HG02852 (cell line): ENCODE measurements at regions not wholly inside any gene's neighbourhood (a gene's known extent, or its start where the extent isn't known, plus 50 kb on each side); places are given as distances from the start of the nearest gene placed in this dataset.

Experiments used
- ATAC-seq: cut with Tn5 transposase; IDR thresholded peaks from one replicate; pipeline ENCODE4 v1.9.1; 2021; ENCODE audit warnings: mild to moderate bottlenecking, moderate library complexity; ENCODE audit not compliant: unreplicated experiment

DNA sequence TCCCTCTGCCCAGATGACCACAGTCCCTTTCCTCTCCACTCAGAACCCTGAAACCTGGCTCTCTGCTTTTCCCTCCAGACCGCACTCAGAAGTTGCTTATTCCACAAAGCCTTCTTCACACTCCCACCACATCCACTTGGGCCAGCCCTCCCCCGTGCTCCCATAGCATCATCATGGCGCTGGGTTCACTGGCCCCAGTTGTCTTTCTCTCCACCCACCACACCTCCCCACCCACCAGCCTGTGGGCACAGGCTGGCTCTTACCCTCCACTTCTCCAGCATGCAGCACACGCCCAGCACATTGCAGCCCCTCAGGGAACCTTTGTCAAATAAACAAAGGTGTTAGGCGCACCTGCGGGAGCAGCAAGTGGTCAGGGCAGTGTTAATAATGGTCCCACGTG lies 130.0 kb downstream of the KATNIP start:
- ATAC-seq = no peak

DNA sequence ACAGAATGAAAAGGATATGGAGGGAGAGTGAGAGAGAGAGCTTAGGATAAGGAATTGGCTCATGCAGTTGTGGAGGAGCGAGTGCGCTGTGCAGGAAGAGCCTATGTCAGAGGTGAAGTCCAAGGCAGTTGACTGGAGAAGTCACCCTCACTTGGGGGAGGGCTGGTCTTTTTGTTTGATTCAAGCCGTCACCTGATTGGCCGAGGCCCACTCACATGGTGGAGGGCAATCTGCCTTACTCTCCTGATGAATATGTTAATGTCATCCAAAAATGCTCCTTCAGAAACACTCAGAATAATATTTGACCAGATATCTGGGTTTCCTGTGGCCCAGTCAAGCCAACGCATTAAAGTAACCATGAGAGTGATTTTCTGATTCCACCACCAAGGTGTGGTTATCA lies 131.7 kb downstream of the KATNIP start:
- no peak for ATAC-seq

DNA sequence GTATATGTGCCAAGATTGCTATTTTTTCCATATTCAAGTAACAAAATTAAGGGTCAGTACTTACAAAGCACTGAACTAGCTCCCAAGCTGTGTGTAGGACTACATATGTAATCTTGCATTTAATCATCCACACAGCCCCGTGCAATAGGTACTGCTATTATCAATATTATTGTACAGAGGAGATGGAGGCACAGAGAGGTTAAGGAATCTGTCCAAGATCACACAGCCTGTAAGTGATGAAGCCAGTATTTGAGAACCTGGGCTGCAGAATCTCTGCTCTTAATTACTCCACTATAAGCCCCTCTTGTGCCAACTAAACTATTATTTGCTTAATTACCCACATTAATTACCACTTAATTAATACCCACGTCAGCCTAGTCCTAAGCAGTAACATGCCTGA lies 134.1 kb downstream of the KATNIP start:
- no peak for ATAC-seq

GRCh38 chr16:27685807-27686206 lies 135.9 kb downstream of the KATNIP start:
- ATAC-seq = no peak

- ATAC-seq = no peak
Measured at GRCh38 chr16:27686926-27687325, 137.0 kb downstream of the KATNIP start.

DNA sequence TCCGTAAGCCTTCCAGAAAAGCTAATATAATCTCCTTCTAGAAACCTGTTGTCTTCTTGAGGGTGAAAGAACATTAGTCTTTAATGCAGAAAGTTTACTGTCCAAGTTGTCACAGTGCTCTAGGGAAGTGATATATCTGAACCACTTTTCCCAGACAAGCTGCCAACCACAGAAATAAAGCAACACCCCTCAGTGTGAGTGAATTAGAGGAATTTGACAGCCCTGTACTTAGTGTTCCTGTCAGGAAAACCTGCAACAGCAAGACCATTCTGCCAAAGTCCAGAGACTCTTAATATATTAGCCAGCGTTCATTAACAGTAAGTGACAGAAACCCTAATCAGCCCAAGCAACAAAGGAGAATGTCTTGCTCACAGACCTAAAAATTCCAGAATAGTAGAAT lies 137.7 kb downstream of the KATNIP start:
- no peak for ATAC-seq

- no peak for ATAC-seq
Measured at GRCh38 chr16:27689711-27690110, 139.8 kb downstream of the KATNIP start.

GRCh38 chr16:27690608-27691007 lies 140.7 kb downstream of the KATNIP start:
- no peak for ATAC-seq

- no peak for ATAC-seq
Measured at GRCh38 chr16:27691721-27692120, 141.8 kb downstream of the KATNIP start.

- no peak for ATAC-seq
Measured at GRCh38 chr16:27692576-27692975, 142.6 kb downstream of the KATNIP start.

DNA sequence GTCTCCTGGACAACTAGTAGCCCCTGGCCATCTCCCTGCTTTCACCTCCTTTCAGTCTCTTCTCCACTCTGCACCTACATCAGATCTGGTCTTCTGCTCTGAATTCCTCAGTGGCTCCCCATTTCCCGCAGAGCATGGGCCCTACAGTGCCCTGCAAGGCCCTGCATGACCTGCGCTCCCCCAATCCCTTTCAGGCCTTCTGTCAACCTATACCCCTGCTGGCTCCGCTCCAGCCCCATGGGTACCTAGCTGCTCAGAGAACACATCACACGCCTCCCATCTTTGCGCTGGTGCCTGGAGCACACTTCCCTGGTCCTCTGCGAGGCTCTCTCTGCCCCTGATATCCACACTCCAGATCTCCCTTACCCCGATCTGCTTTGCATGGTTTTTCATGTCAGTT lies 145.2 kb downstream of the KATNIP start:
- ATAC-seq = no peak

GRCh38 chr16:27698266-27698665 lies 148.3 kb downstream of the KATNIP start:
- no peak for ATAC-seq

- no peak for ATAC-seq
Measured at GRCh38 chr16:27698746-27699145, 148.8 kb downstream of the KATNIP start.

DNA sequence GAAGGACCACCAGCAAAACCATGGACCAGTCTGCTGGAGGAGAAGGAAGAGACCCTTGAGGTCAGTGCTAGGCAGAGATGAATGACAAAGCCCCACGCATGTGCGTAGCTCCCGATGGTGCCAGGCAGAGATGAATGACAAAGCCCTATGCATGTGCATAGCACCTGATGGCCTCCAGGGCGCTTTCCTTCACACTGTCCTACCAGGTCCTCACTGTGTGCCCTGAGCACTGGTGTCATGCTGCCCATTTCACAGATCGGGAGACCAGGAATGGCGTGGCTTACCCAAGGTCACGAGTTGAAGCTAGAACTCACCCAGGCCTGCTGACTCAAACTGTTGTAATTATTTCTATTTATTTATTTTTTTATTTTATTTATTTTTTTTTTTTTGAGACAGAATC lies 149.6 kb downstream of the KATNIP start:
- ATAC-seq = no peak

GRCh38 chr16:27700304-27700995 lies 150.5 kb downstream of the KATNIP start:
- no peak for ATAC-seq

- ATAC-seq = no peak
Measured at GRCh38 chr16:27701381-27701780, 151.4 kb downstream of the KATNIP start.

- ATAC-seq = no peak
Measured at GRCh38 chr16:27703121-27703520, 153.2 kb downstream of the KATNIP start.

- no peak for ATAC-seq
Measured at GRCh38 chr16:27703545-27703944, 153.6 kb downstream of the KATNIP start.

DNA sequence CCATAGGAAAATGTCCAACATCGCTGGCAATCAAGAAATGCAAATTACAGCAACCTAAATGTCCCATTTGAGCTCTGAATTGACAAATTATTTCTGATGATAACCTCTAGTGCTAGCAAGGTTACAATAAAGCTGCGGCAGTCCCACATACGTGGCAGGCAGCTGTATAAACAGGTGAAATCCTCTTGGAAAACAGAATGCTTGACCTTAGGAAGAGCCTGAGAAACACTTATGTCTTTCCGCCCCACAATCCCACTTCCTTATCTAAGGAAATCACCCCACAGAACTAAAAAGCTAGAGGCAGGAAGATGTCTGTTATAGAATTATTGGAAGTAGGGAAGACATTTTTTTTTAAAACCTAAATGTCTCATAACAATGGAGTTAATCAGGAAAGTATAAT lies 154.3 kb downstream of the KATNIP start:
- no peak for ATAC-seq

- no peak for ATAC-seq
Measured at GRCh38 chr16:27706156-27706865, 156.4 kb downstream of the KATNIP start.

DNA sequence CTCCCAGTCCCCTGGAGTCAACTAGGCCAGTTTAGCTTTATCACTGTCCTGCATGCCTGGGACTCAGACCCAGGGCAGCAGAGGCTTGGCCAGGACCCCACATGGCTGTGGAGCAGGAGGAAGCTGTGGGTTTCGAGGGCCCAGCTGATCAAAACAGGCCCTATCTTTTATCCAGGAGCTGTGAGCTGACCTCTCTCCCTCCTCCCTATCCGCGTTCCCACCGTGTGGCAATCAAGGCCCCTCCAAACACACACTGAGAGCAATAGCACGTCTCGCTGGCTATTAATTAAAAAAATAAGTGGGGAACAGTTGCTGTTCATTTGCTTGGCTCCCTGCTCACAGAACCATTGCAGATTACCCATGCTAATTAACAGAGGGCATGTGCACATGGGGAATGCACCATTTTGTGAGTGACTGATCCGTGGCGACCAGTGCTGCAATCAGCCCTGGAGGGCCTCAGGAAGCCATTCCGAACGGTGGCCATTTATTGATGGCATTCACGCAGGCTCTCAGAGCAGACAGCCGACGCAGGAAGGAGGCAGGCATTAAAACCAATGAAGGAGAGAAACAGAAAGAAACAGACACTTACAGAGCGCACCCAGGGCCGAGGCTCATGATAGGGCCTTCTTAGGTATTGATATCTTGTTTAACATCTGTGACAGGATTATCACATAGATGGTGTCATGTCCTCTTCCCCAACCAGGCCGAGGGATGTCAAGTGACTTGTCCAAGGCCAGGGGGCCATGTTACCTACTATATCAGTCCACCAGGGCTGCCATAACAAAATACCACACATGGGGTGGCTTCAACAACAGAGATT lies 157.1 kb downstream of the KATNIP start:
- ATAC-seq = no peak

GRCh38 chr16:27708651-27709050 lies 158.7 kb downstream of the KATNIP start:
- no peak for ATAC-seq
